OCI-LY7 (cell line): ENCODE measurements at regions not wholly inside any gene's neighbourhood (a gene's known extent, or its start where the extent isn't known, plus 50 kb on each side); places are given as distances from the start of the nearest gene placed in this dataset.

ENCODE experiments used
- BruUV-seq: library from RNA; stranded (reverse); fragments of 400-500 nt; replicated peaks from 2 replicates; lab custom pipeline; 2021; lab: Mats Ljungman, UMichigan
- CTCF ChIA-PET: fragments of 300-600 bp; sonication (Branson Sonifier 250); formaldehyde crosslinking; loops from one replicate; lab custom pipeline; 2022; ENCODE audit warnings: antibody characterized with exemption; ENCODE audit not compliant: unreplicated experiment; lab: Charles Lee
- POLR2A ChIA-PET: fragments of 300-600 bp; sonication (Branson Sonifier 250); formaldehyde crosslinking; loops from one replicate; lab custom pipeline; 2022; ENCODE audit warnings: antibody characterized with exemption; lab: Charles Lee
- DNase-seq: peaks from one replicate; pipeline ENCODE4 v3.0.0-alpha.2; 2015; ENCODE audit warnings: low spot score
- H2AFZ ChIP-seq: fragments of 200-600 bp; sonication (generic), shearing (Covaris generic); 2 replicates; pipeline ENCODE4 v1.6.1; 2014; ENCODE audit warnings: mild to moderate bottlenecking, antibody characterized with exemption, low read length, moderate library complexity
- H3K27ac ChIP-seq: fragments of 200-600 bp; sonication (generic); 2 replicates; pipeline ENCODE4 v1.5.1; 2014; ENCODE audit warnings: mixed run types, low read depth, mild to moderate bottlenecking, moderate library complexity, low read length, inconsistent platforms; ENCODE audit not compliant: poor library complexity, severe bottlenecking
- H3K36me3 ChIP-seq: fragments of 200-600 bp; sonication (generic); 2 replicates; pipeline ENCODE4 v1.6.1; 2014; ENCODE audit warnings: mild to moderate bottlenecking, antibody characterized with exemption, low read length, moderate library complexity, mixed read lengths; ENCODE audit not compliant: insufficient read depth
- H3K4me1 ChIP-seq: fragments of 200-600 bp; sonication (generic); 2 replicates; pipeline ENCODE4 v1.5.1; 2014; ENCODE audit warnings: mild to moderate bottlenecking, low read length; ENCODE audit not compliant: insufficient read depth, poor library complexity, severe bottlenecking
- H3K4me2 ChIP-seq: fragments of 200-600 bp; sonication (generic); 2 replicates; pipeline ENCODE4 v1.6.1; 2014; ENCODE audit warnings: mild to moderate bottlenecking, low read length
- H3K4me3 ChIP-seq: fragments of 200-600 bp; sonication (generic); 2 replicates; pipeline ENCODE4 v1.5.1; 2014; ENCODE audit warnings: mild to moderate bottlenecking, low read depth, low read length; ENCODE audit not compliant: poor library complexity, severe bottlenecking
- H3K79me2 ChIP-seq: fragments of 200-600 bp; sonication (generic); 2 replicates; pipeline ENCODE4 v1.6.1; 2016; ENCODE audit warnings: low read depth, mild to moderate bottlenecking, low read length, moderate library complexity, mixed read lengths; ENCODE audit not compliant: insufficient read depth
- H3K9me2 ChIP-seq: fragments of 200-600 bp; sonication (generic); 2 replicates; pipeline ENCODE4 v1.6.1; 2016; ENCODE audit warnings: mild to moderate bottlenecking, low read length, mixed read lengths; ENCODE audit not compliant: insufficient read depth
- H3K9me3 ChIP-seq: fragments of 200-600 bp; sonication (generic); 2 replicates; pipeline ENCODE4 v1.6.1; 2014; ENCODE audit warnings: mild to moderate bottlenecking, mixed run types, low read length, mixed read lengths
- H4K20me1 ChIP-seq: fragments of 200-600 bp; sonication (generic); 2 replicates; pipeline ENCODE4 v1.6.1; 2014; ENCODE audit warnings: mild to moderate bottlenecking, antibody characterized with exemption, low read length, moderate library complexity, mixed read lengths; ENCODE audit not compliant: insufficient read depth
- EZH2phosphoT487 ChIP-seq: fragments of 200-600 bp; sonication (generic); IDR thresholded peaks from 2 replicates; pipeline ENCODE4 v1.6.1; 2018; ENCODE audit warnings: low read depth, borderline replicate concordance, mild to moderate bottlenecking, mixed run types, antibody characterized with exemption, low read length, moderate library complexity, mixed read lengths
- intact Hi-C: fragments of 100-400 bp; cut with micrococcal nuclease; formaldehyde crosslinking; loops from one replicate; pipeline ENCODE4 v1.10.0; 2022; ENCODE audit not compliant: unreplicated experiment
- TF ChIP-seq, protein P1 (sequence below): fragments of 200-600 bp; sonication (generic); conservative IDR thresholded peaks from 2 replicates; pipeline ENCODE4 v1.5.1; 2014; ENCODE audit warnings: mild to moderate bottlenecking, antibody characterized with exemption, low read length, moderate library complexity, mixed read lengths

DNA sequence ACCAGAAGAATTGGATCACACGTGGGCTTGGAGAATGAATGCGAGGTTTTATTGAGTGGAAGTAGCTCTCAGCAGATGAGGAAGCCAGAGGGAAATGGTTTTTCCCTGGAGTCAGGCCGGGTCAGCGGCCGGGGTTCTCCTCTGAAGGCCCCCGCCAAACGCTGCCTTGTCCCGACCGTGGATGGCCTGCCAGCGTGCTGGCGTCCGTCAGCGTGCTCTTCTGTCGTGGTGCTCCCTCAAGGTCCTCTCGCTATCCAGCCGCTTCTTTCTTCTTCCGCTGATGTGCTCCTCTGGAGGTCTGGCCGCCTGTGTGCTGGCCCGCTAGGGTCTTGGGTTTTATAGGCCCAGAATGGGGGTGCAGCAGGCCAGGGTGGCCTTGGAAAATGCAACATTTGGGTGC is 632.2 kb downstream of the TRAM1L1 start:
- TF ChIP-seq EZH2phosphoT487 = no peak
- TF ChIP-seq, protein P1, sequence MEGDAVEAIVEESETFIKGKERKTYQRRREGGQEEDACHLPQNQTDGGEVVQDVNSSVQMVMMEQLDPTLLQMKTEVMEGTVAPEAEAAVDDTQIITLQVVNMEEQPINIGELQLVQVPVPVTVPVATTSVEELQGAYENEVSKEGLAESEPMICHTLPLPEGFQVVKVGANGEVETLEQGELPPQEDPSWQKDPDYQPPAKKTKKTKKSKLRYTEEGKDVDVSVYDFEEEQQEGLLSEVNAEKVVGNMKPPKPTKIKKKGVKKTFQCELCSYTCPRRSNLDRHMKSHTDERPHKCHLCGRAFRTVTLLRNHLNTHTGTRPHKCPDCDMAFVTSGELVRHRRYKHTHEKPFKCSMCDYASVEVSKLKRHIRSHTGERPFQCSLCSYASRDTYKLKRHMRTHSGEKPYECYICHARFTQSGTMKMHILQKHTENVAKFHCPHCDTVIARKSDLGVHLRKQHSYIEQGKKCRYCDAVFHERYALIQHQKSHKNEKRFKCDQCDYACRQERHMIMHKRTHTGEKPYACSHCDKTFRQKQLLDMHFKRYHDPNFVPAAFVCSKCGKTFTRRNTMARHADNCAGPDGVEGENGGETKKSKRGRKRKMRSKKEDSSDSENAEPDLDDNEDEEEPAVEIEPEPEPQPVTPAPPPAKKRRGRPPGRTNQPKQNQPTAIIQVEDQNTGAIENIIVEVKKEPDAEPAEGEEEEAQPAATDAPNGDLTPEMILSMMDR = no peak
- no peak overlapping the region for H3K27ac ChIP-seq
- no TSS peak for BruUV-seq

GRCh38 chr4:116449764-116450163 is 635.6 kb downstream of the TRAM1L1 start:
- Histone ChIP-seq H3K27ac (no peak overlapping the region), H2AFZ (no peak overlapping the region), H3K4me2 (no peak overlapping the region), H3K4me1 (no peaks in the 10 kb centered on the region), H3K79me2 (no peaks in the 10 kb centered on the region), H3K9me2 (no peaks in the 10 kb centered on the region), H3K4me3 (no peak overlapping the region), H4K20me1 (no peaks in the 10 kb centered on the region), H3K36me3 (no peaks in the 10 kb centered on the region), H3K9me3 (no peaks in the 10 kb centered on the region)
- intact Hi-C loops = no loop called here
- BruUV-seq = no TSS peak
- CTCF ChIA-PET = no interaction called here
- POLR2A ChIA-PET = interaction anchor here (0.6 to 1.0 kb wide), 2 partner anchors 144 to 162 kb away, joined by 3 to 5 read pairs; no protein-coding TSS in a partner anchor
- DNase-seq = no peak
- TF ChIP-seq EZH2phosphoT487 = no peak
- TF ChIP-seq, protein P1 = no peak

More for the DNA sequence above, 632.2 kb downstream of the TRAM1L1 start:
- no peak for DNase-seq
- Histone ChIP-seq H2AFZ (no peak overlapping the region), H3K4me3 (no peak overlapping the region), H3K9me3 (no peaks in the 10 kb centered on the region), H4K20me1 (no peaks in the 10 kb centered on the region), H3K79me2 (no peaks in the 10 kb centered on the region), H3K9me2 (no peaks in the 10 kb centered on the region), H3K4me2 (no peak overlapping the region), H3K36me3 (no peaks in the 10 kb centered on the region), H3K4me1 (no peaks in the 10 kb centered on the region)
- POLR2A ChIA-PET = interaction anchor here (0.5 kb wide), 1 partner anchor 443 kb away, joined by 3 read pairs; no protein-coding TSS in a partner anchor
- CTCF ChIA-PET = no interaction called here
- intact Hi-C loops = no loop called here

DNA sequence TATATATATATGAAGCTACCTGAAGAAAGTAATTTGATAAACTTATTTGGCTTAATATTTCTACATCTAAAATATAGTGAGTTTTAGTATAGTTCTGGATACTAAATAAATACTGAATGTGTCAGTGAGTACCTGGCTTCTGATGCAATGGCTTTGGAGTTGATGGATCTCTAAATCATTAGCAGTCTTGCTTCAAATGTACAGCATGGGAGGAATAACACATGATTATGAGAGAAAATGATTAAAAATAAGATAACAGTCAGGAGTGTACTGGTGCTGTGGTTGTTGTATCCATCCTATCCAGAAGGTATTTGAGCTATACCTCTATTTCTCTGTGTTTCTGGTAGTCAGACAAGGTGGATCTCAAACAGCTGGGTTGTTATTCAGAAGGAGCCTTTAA is 641.3 kb downstream of the TRAM1L1 start:
- H3K9me3 ChIP-seq = no peaks in the 10 kb centered on the region
- BruUV-seq = no TSS peak
- intact Hi-C loops = no loop called here
- ChIA-PET POLR2A (interaction anchor here (0.6 to 1.1 kb wide), 2 partner anchors 14 to 24 kb away, joined by 3 to 5 read pairs; no protein-coding TSS in a partner anchor), CTCF (no interaction called here)
- H3K79me2 ChIP-seq = no peaks in the 10 kb centered on the region
- no peak overlapping the region for H3K27ac ChIP-seq
- no peaks in the 10 kb centered on the region for H3K36me3 ChIP-seq
- H3K4me3 ChIP-seq = no peak overlapping the region
- no peaks in the 10 kb centered on the region for H3K9me2 ChIP-seq
- H4K20me1 ChIP-seq = no peaks in the 10 kb centered on the region
- DNase-seq = no peak
- no peak for TF ChIP-seq EZH2phosphoT487
- TF ChIP-seq, protein P1 = no peak
- no peak overlapping the region for H3K4me2 ChIP-seq
- H3K4me1 ChIP-seq = no peaks in the 10 kb centered on the region
- H2AFZ ChIP-seq = no peak overlapping the region
